ENCODE measurements at regions not wholly inside any gene's neighbourhood (a gene's known extent, or its start where the extent isn't known, plus 50 kb on each side); places are given as distances from the start of the nearest gene placed in this dataset.

DNA sequence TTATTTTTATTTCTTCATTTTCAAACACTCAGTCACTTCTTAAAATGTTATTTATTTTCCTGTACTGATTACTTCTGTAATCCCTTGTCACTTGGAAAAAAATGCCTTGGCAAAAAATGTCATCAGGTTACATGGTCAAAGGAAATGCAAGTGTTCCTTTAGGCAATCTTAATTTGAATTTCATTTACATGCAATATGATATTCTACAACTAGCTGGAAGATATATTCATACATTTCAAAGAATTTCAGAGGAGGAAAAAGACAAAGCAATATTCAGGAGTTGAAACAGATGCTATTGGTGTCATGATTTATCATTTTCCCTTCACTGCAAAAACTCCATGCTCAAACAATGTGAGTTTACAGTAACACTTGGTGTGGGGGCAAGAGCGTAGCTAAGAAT is 1316.6 kb downstream of the FSTL5 start:
- TF ChIP-seq CTCF (IDR thresholded peaks at IDR 0.05) (no peak), ZFX (IDR thresholded peaks at IDR 0.05; ENCODE audit: borderline replicate concordance) (no peak)

Measured in 22Rv1 (cell line).